IMR-90 (cell line): ENCODE measurements at regions not wholly inside any gene's neighbourhood (a gene's known extent, or its start where the extent isn't known, plus 50 kb on each side); places are given as distances from the start of the nearest gene placed in this dataset.

Source experiments
- ATAC-seq: fragments of 200-7000 bp; cut with Tn5 transposase; 2 replicates; pipeline ENCODE4 v1.9.1; 2020; ENCODE audit warnings: low read depth, mild to moderate bottlenecking, moderate library complexity
- BruUV-seq: library from RNA; stranded (reverse); fragments of 400-500 nt; replicated peaks from 2 replicates; lab custom pipeline; 2021; lab: Mats Ljungman, UMichigan
- CTCF ChIA-PET: fragments of 300-600 bp; formaldehyde crosslinking; extraction: SDS; loops from one replicate; lab custom pipeline; 2021; ENCODE audit warnings: antibody characterized with exemption; lab: Yijun Ruan, JAX
- POLR2A ChIA-PET: fragments of 300-600 bp; sonication (Branson Sonifier 250); formaldehyde crosslinking; loops from one replicate; lab custom pipeline; 2022; ENCODE audit warnings: antibody characterized with exemption; ENCODE audit not compliant: unreplicated experiment; lab: Charles Lee
- DNase-seq: peaks from one replicate; pipeline ENCODE4 v3.0.0; 2013
- H2AFZ ChIP-seq: replicated peaks from 2 replicates; pipeline ENCODE3; 2013; ENCODE audit warnings: low read length, mild to moderate bottlenecking; ENCODE audit not compliant: poor library complexity
- H2AK5ac ChIP-seq: 2 replicates; pipeline ENCODE4 v1.6.1; 2013; ENCODE audit warnings: low read depth, low read length, inconsistent platforms
- H2AK9ac ChIP-seq: replicated peaks from 2 replicates; pipeline ENCODE3; 2013; ENCODE audit warnings: mild to moderate bottlenecking, low read depth, low read length, moderate library complexity; ENCODE audit not compliant: poor library complexity
- H2BK120ac ChIP-seq: 2 replicates; pipeline ENCODE4 v1.6.1; 2013; ENCODE audit warnings: low read depth, low read length, inconsistent platforms
- H2BK15ac ChIP-seq: 3 replicates; pipeline ENCODE4 v1.6.1; 2013; ENCODE audit warnings: low read depth, low read length, inconsistent platforms
- H2BK20ac ChIP-seq: 2 replicates; pipeline ENCODE4 v1.6.1; 2013; ENCODE audit warnings: low read depth, mild to moderate bottlenecking, inconsistent platforms, low read length, moderate library complexity
- H2BK5ac ChIP-seq: 2 replicates; pipeline ENCODE4 v1.6.1; 2013; ENCODE audit warnings: mild to moderate bottlenecking, low read depth, low read length, inconsistent platforms; ENCODE audit not compliant: poor library complexity, severe bottlenecking
- H3K14ac ChIP-seq: replicated peaks from 2 replicates; pipeline ENCODE4 v1.6.1; 2013; ENCODE audit warnings: low read depth, low read length, inconsistent platforms
- H3K18ac ChIP-seq: 2 replicates; pipeline ENCODE4 v1.6.1; 2013; ENCODE audit warnings: low read depth, low read length, control low read depth
- H3K23ac ChIP-seq: 2 replicates; pipeline ENCODE4 v1.6.1; 2013; ENCODE audit warnings: low read depth, low read length, inconsistent platforms
- H3K27ac ChIP-seq: 2 replicates; pipeline ENCODE4 v1.5.1; 2013; ENCODE audit warnings: mild to moderate bottlenecking, control low read depth, low read length; ENCODE audit not compliant: insufficient read depth
- H3K27me3 ChIP-seq: 2 replicates; pipeline ENCODE4 v1.6.1; 2013; ENCODE audit warnings: low read length; ENCODE audit not compliant: control insufficient read depth, insufficient read depth
- H3K36me3 ChIP-seq: 2 replicates; pipeline ENCODE4 v1.6.1; 2013; ENCODE audit warnings: low read length, mixed read lengths; ENCODE audit not compliant: control insufficient read depth, insufficient read depth
- H3K4ac ChIP-seq: 2 replicates; pipeline ENCODE4 v1.6.1; 2013; ENCODE audit warnings: low read depth, low read length, inconsistent platforms
- H3K4me1 ChIP-seq: 2 replicates; pipeline ENCODE4 v1.6.1; 2013; ENCODE audit warnings: low read length, mixed read lengths; ENCODE audit not compliant: control insufficient read depth, insufficient read depth
- H3K4me2 ChIP-seq: 2 replicates; pipeline ENCODE4 v1.6.1; 2013; ENCODE audit warnings: low read depth, mild to moderate bottlenecking, control low read depth, low read length, moderate library complexity
- H3K4me3 ChIP-seq: 2 replicates; pipeline ENCODE4 v1.5.1; 2013; ENCODE audit warnings: low read depth, mild to moderate bottlenecking, control low read depth, low read length, moderate library complexity; ENCODE audit not compliant: insufficient read depth
- H3K56ac ChIP-seq: 2 replicates; pipeline ENCODE4 v1.6.1; 2013; ENCODE audit warnings: low read length, inconsistent platforms; ENCODE audit not compliant: insufficient read depth; ENCODE audit errors: extremely low read depth
- H3K79me1 ChIP-seq, 2 experiments: 2 replicates each; pipeline ENCODE4 v1.6.1; 2013; ENCODE audit warnings: low read length in 2 of 2, inconsistent platforms in 1 of 2, low read depth in 1 of 2
- H3K9ac ChIP-seq: 2 replicates; pipeline ENCODE4 v1.6.1; 2013; ENCODE audit warnings: low read depth, low read length, control low read depth
- H3K9me1 ChIP-seq: 2 replicates; pipeline ENCODE4 v1.6.1; 2013; ENCODE audit warnings: low read length, inconsistent platforms; ENCODE audit not compliant: insufficient read depth
- H3K9me3 ChIP-seq: 2 replicates; pipeline ENCODE4 v1.6.1; 2013; ENCODE audit warnings: low read length; ENCODE audit not compliant: control insufficient read depth, insufficient read depth
- H4K20me1 ChIP-seq: 2 replicates; pipeline ENCODE4 v1.6.1; 2013; ENCODE audit warnings: low read length, inconsistent platforms; ENCODE audit not compliant: insufficient read depth
- H4K5ac ChIP-seq: 2 replicates; pipeline ENCODE4 v1.6.1; 2013; ENCODE audit warnings: mild to moderate bottlenecking, low read depth, low read length, control low read depth
- H4K8ac ChIP-seq, 2 experiments: 2 replicates each; pipeline ENCODE4 v1.6.1; 2013; ENCODE audit warnings: low read depth in 2 of 2, low read length in 2 of 2, control low read depth in 1 of 2, inconsistent platforms in 1 of 2
- H4K91ac ChIP-seq: 2 replicates; pipeline ENCODE4 v1.6.1; 2013; ENCODE audit warnings: low read depth, low read length, inconsistent platforms; ENCODE audit not compliant: insufficient read depth
- BHLHE40 ChIP-seq: fragments of 150-350 bp; IDR thresholded peaks from 2 replicates; pipeline ENCODE4 v1.6.1; 2016; ENCODE audit warnings: mild to moderate bottlenecking, low read depth, low read length
- CEBPB ChIP-seq: IDR thresholded peaks from 2 replicates; pipeline ENCODE4 v1.6.1; 2012; ENCODE audit warnings: low read depth, low read length, improper control_type of control experiment
- FOS ChIP-seq: fragments of 150-350 bp; IDR thresholded peaks from 2 replicates; pipeline ENCODE4 v1.6.1; 2016; ENCODE audit warnings: low read depth, low read length
- MAFK ChIP-seq: IDR thresholded peaks from 2 replicates; pipeline ENCODE4 v1.6.1; 2012; ENCODE audit warnings: low read depth, low read length, improper control_type of control experiment
- MAZ ChIP-seq: IDR thresholded peaks from 2 replicates; pipeline ENCODE4 v1.6.1; 2012; ENCODE audit warnings: low read depth, mild to moderate bottlenecking, low read length, improper control_type of control experiment, moderate library complexity, borderline replicate concordance
- MXI1 ChIP-seq: IDR thresholded peaks from 2 replicates; pipeline ENCODE4 v1.6.1; 2012; ENCODE audit warnings: low read depth, mild to moderate bottlenecking, low read length, moderate library complexity, borderline replicate concordance
- NFE2L2 ChIP-seq: fragments of 150-350 bp; IDR thresholded peaks from 2 replicates; pipeline ENCODE4 v1.6.1; 2016; ENCODE audit warnings: low read depth, mild to moderate bottlenecking, low read length
- POLR2A ChIP-seq: IDR thresholded peaks from 2 replicates; pipeline ENCODE4 v1.6.1; 2012; ENCODE audit warnings: mild to moderate bottlenecking, low read depth, low read length
- RCOR1 ChIP-seq: IDR thresholded peaks from 2 replicates; pipeline ENCODE4 v1.6.1; 2012; ENCODE audit warnings: mild to moderate bottlenecking, low read length, improper control_type of control experiment; ENCODE audit not compliant: insufficient replicate concordance
- SMC3 ChIP-seq: fragments of 150-350 bp; IDR thresholded peaks from 2 replicates; pipeline ENCODE4 v1.6.1; 2016; ENCODE audit warnings: low read depth, mild to moderate bottlenecking, antibody characterized with exemption, low read length, moderate library complexity
- WGBS, 2 experiments: methylation state at CpG; one replicate each; pipeline versions ENCODE4 v1.1.5 to v1.1.7; 2013; ENCODE audit warnings: missing lambda C conversion rate in 2 of 2; ENCODE audit not compliant: insufficient read length in 1 of 2; ENCODE audit errors: extremely low coverage in 2 of 2; 5-methylcytosine and 5-hydroxymethylcytosine counted together
- dilution Hi-C: fragments of 300-500 bp; cut with HindIII; formaldehyde crosslinking; loops from one replicate; pipeline ENCODE4 v1.14.3; 2018; ENCODE audit warnings: low sequenced_read_pairs; ENCODE audit not compliant: unreplicated experiment
- in situ Hi-C: fragments of 300-500 bp; cut with MboI; formaldehyde crosslinking; loops from 3 replicates; pipeline ENCODE4 v1.14.3; 2019; ENCODE audit warnings: low sequenced_read_pairs, inconsistent platforms, mixed read lengths
- intact Hi-C: fragments of 100-400 bp; cut with micrococcal nuclease; formaldehyde crosslinking; loops from 2 replicates; pipeline ENCODE4 v1.10.0; 2022
- TF ChIP-seq, protein P1 (sequence below): fragments of 150-350 bp; IDR thresholded peaks from 2 replicates; pipeline ENCODE4 v1.6.1; 2017; ENCODE audit warnings: mild to moderate bottlenecking, antibody characterized with exemption, low read length, low read depth
- TF ChIP-seq, protein P2 (sequence below): conservative IDR thresholded peaks from 2 replicates; pipeline ENCODE4 v1.5.1; 2012; ENCODE audit warnings: mild to moderate bottlenecking, low read depth, low read length, improper control_type of control experiment
- TF ChIP-seq, protein P3 (sequence below): fragments of 150-350 bp; IDR thresholded peaks from 2 replicates; pipeline ENCODE4 v1.6.1; 2016; ENCODE audit warnings: low read depth, mild to moderate bottlenecking, low read length, moderate library complexity, borderline replicate concordance

GRCh38 chrX:120718969-120719368, 89.1 kb upstream of the C1GALT1C1 start:
- intact Hi-C loops (no loop called here), dilution Hi-C loops (no loop called here), in situ Hi-C loops (no loop called here)
- H2BK20ac ChIP-seq: no peak overlapping the region
- H4K91ac ChIP-seq: no peak overlapping the region
- H2AFZ ChIP-seq: no peak overlapping the region
- no peak overlapping the region for H3K14ac ChIP-seq
- H2AK5ac ChIP-seq: no peak overlapping the region
- no peaks in the 10 kb centered on the region for H3K36me3 ChIP-seq
- H3K4me1 ChIP-seq: no peaks in the 10 kb centered on the region
- WGBS, 2 experiments: no CpG with 5 or more reads among the region's 2 CpGs
- H2AK9ac ChIP-seq: no peak overlapping the region
- DNase-seq (no peak), ATAC-seq (no peak)
- no peak overlapping the region for H2BK5ac ChIP-seq
- no peak overlapping the region for H2BK120ac ChIP-seq
- H3K4me2 ChIP-seq: no peak overlapping the region
- H3K79me1 ChIP-seq: no peaks in the 10 kb centered on the region
- no peaks in the 10 kb centered on the region for H3K9me3 ChIP-seq
- no peak for TF ChIP-seq MAFK
- no peak for TF ChIP-seq FOS
- TF ChIP-seq, protein P1, sequence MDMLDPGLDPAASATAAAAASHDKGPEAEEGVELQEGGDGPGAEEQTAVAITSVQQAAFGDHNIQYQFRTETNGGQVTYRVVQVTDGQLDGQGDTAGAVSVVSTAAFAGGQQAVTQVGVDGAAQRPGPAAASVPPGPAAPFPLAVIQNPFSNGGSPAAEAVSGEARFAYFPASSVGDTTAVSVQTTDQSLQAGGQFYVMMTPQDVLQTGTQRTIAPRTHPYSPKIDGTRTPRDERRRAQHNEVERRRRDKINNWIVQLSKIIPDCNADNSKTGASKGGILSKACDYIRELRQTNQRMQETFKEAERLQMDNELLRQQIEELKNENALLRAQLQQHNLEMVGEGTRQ: no peak
- no peak for TF ChIP-seq RCOR1
- no peak for TF ChIP-seq MAZ
- no peak for TF ChIP-seq MXI1
- TF ChIP-seq BHLHE40: no peak
- TF ChIP-seq CEBPB: no peak
- TF ChIP-seq, protein P2, sequence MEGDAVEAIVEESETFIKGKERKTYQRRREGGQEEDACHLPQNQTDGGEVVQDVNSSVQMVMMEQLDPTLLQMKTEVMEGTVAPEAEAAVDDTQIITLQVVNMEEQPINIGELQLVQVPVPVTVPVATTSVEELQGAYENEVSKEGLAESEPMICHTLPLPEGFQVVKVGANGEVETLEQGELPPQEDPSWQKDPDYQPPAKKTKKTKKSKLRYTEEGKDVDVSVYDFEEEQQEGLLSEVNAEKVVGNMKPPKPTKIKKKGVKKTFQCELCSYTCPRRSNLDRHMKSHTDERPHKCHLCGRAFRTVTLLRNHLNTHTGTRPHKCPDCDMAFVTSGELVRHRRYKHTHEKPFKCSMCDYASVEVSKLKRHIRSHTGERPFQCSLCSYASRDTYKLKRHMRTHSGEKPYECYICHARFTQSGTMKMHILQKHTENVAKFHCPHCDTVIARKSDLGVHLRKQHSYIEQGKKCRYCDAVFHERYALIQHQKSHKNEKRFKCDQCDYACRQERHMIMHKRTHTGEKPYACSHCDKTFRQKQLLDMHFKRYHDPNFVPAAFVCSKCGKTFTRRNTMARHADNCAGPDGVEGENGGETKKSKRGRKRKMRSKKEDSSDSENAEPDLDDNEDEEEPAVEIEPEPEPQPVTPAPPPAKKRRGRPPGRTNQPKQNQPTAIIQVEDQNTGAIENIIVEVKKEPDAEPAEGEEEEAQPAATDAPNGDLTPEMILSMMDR: no peak
- no peak for TF ChIP-seq NFE2L2
- no peak for TF ChIP-seq SMC3
- no peak for TF ChIP-seq POLR2A
- TF ChIP-seq, protein P3, sequence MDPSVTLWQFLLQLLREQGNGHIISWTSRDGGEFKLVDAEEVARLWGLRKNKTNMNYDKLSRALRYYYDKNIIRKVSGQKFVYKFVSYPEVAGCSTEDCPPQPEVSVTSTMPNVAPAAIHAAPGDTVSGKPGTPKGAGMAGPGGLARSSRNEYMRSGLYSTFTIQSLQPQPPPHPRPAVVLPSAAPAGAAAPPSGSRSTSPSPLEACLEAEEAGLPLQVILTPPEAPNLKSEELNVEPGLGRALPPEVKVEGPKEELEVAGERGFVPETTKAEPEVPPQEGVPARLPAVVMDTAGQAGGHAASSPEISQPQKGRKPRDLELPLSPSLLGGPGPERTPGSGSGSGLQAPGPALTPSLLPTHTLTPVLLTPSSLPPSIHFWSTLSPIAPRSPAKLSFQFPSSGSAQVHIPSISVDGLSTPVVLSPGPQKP: no peak
- no peak overlapping the region for H3K9ac ChIP-seq
- ChIA-PET POLR2A (no interaction called here), CTCF (no interaction called here)
- H2BK15ac ChIP-seq: no peak overlapping the region
- H3K4ac ChIP-seq: no peak overlapping the region
- no peaks in the 10 kb centered on the region for H4K20me1 ChIP-seq
- H4K8ac ChIP-seq: no peak overlapping the region
- no peak overlapping the region for H3K27ac ChIP-seq
- H3K27me3 ChIP-seq: no peaks in the 10 kb centered on the region
- H3K9me1 ChIP-seq: no peaks in the 10 kb centered on the region
- BruUV-seq: no TSS peak
- no peak overlapping the region for H3K4me3 ChIP-seq
- no peak overlapping the region for H3K18ac ChIP-seq
- H3K23ac ChIP-seq: no peak overlapping the region
- no peak overlapping the region for H4K5ac ChIP-seq
- no peak overlapping the region for H3K56ac ChIP-seq
